GM18507 (cell line): ENCODE measurements at regions not wholly inside any gene's neighbourhood (a gene's known extent, or its start where the extent isn't known, plus 50 kb on each side); places are given as distances from the start of the nearest gene placed in this dataset.
"Not testable (repeated sequence)": the region's sequence is repeated elsewhere in the genome, so short reads cannot be mapped to it uniquely, and the experiment has no call there.

ENCODE experiments used
- DNase-seq: peaks from one replicate; pipeline ENCODE4 v3.0.0; 2011; ENCODE audit warnings: low read depth; ENCODE audit not compliant: insufficient read length; ENCODE audit errors: extremely low spot score
- FAIRE-seq: peaks from 2 replicates; lab custom pipeline; 2011; peaks lifted over from hg19 to GRCh38; lab: Jason Lieb, UNC

GRCh38 chr17:68097161-68097805, 61.7 kb downstream of the KPNA2 start:
- FAIRE-seq = no peak
- DNase-seq = no peak

- not testable (repeated sequence) for DNase-seq, FAIRE-seq
These were observed 63.8 kb downstream of the KPNA2 start for GRCh38 chr17:68099341-68099753.

- DNase-seq = no peak
- no peak for FAIRE-seq
These were observed 64.6 kb downstream of the KPNA2 start for GRCh38 chr17:68100000-68100641.

- FAIRE-seq (no peak), DNase-seq (peak; percentile 42)
These were observed 65.8 kb downstream of the KPNA2 start for GRCh38 chr17:68101075-68101986.

- FAIRE-seq (no peak), DNase-seq (no peak)
These were observed 66.4 kb downstream of the KPNA2 start for GRCh38 chr17:68101987-68102314.

- no peak for FAIRE-seq
These were observed 66.8 kb downstream of the KPNA2 start for GRCh38 chr17:68102318-68102758.

GRCh38 chr17:68103148-68103547, 67.6 kb downstream of the KPNA2 start:
- FAIRE-seq = no peak
- DNase-seq = no peak

More at GRCh38 chr17:68102318-68102758, 66.8 kb downstream of the KPNA2 start:
- no peak for DNase-seq

GRCh38 chr17:68106085-68106484, 70.5 kb downstream of the KPNA2 start:
- no peak for FAIRE-seq

GRCh38 chr17:68107373-68107772, 71.8 kb downstream of the KPNA2 start:
- FAIRE-seq (no peak), DNase-seq (no peak)

More at GRCh38 chr17:68106085-68106484, 70.5 kb downstream of the KPNA2 start:
- DNase-seq = no peak

GRCh38 chr17:68108313-68109000, 72.9 kb downstream of the KPNA2 start:
- DNase-seq (no peak), FAIRE-seq (no peak)

GRCh38 chr17:68109404-68109803, 73.9 kb downstream of the KPNA2 start:
- DNase-seq, FAIRE-seq: not testable (repeated sequence)

GRCh38 chr17:68116211-68116610, 80.7 kb downstream of the KPNA2 start:
- not testable (repeated sequence) for FAIRE-seq, DNase-seq

GRCh38 chr17:68122587-68122986, 87.1 kb downstream of the KPNA2 start:
- FAIRE-seq = no peak
- DNase-seq = no peak

- no peak for DNase-seq
- no peak for FAIRE-seq
These were observed 89.8 kb downstream of the KPNA2 start for GRCh38 chr17:68125111-68125870.

GRCh38 chr17:68127914-68128313, 92.4 kb downstream of the KPNA2 start:
- DNase-seq = no peak
- no peak for FAIRE-seq

- DNase-seq (no peak), FAIRE-seq (no peak)
These were observed 95.9 kb downstream of the KPNA2 start for GRCh38 chr17:68131456-68131855.

GRCh38 chr17:68133346-68134045, 98.0 kb downstream of the KPNA2 start:
- FAIRE-seq (no peak), DNase-seq (no peak)

- DNase-seq (no peak), FAIRE-seq (no peak)
These were observed 98.6 kb downstream of the KPNA2 start for GRCh38 chr17:68134046-68134637.
